A549 (cell line): ENCODE measurements at regions not wholly inside any gene's neighbourhood (a gene's known extent, or its start where the extent isn't known, plus 50 kb on each side); places are given as distances from the start of the nearest gene placed in this dataset.

Experiments used
- ATAC-seq, 2 experiments: fragments of 200-7000 bp in 1 of 2; fragments of >200 bp in 1 of 2; cut with Nextera tagmentation in 1 of 2; cut with Tn5 transposase in 1 of 2; 3 replicates each; pipeline versions ENCODE4 v1.8.0 to v1.9.1; 2018 to 2020; ENCODE audit warnings: mild to moderate bottlenecking in 1 of 2, moderate library complexity in 1 of 2
- CTCF ChIA-PET: fragments of 300-600 bp; sonication (Branson Sonifier 250); formaldehyde crosslinking; extraction: SDS; loops from one replicate; lab custom pipeline; 2021; ENCODE audit warnings: antibody characterized with exemption, inconsistent platforms; lab: Yijun Ruan, JAX
- POLR2A ChIA-PET: fragments of 350-600 bp; formaldehyde crosslinking; extraction: SDS; loops from one replicate; lab custom pipeline; 2021; ENCODE audit warnings: antibody characterized with exemption, inconsistent platforms; lab: Yijun Ruan, JAX
- DNase-seq, 2 experiments: peaks; one replicate each; pipeline versions ENCODE4 v3.0.0 to v3.0.0-alpha.2; 2011 to 2016; ENCODE audit warnings: low read depth in 1 of 2, low spot score in 1 of 2
- FAIRE-seq: peaks from 2 replicates; lab custom pipeline; 2011; peaks lifted over from hg19 to GRCh38; lab: Jason Lieb, UNC
- H3K27ac ChIP-seq, 2 experiments: fragments of >200 bp; sonication (Bioruptor Twin); formaldehyde crosslinking; 3 replicates each; pipeline ENCODE4 v1.5.1; 2016 to 2017
- H3K4me1 ChIP-seq: fragments of >200 bp; sonication (Bioruptor Twin); formaldehyde crosslinking; 3 replicates; pipeline ENCODE4 v1.6.1; 2016
- H3K4me2 ChIP-seq: fragments of >200 bp; sonication (Bioruptor Twin); formaldehyde crosslinking; 3 replicates; pipeline ENCODE4 v1.6.1; 2016
- H3K4me3 ChIP-seq: fragments of >200 bp; sonication (Bioruptor Twin); formaldehyde crosslinking; 3 replicates; pipeline ENCODE4 v1.5.1; 2016
- H3K9me3 ChIP-seq: fragments of >200 bp; sonication (Bioruptor Twin); formaldehyde crosslinking; 3 replicates; pipeline ENCODE4 v1.6.1; 2016
- BHLHE40 ChIP-seq: IDR thresholded peaks from 2 replicates; pipeline ENCODE4 v1.6.1; 2012; ENCODE audit warnings: low read depth, low read length, inconsistent platforms
- CBX2 ChIP-seq: fragments of 200-600 bp; sonication (generic); IDR thresholded peaks from 2 replicates; pipeline ENCODE4 v1.6.1; 2016; ENCODE audit warnings: low read depth, mild to moderate bottlenecking, borderline replicate concordance
- CEBPB ChIP-seq, 2 experiments: fragments of >200 bp in 1 of 2; sonication (Bioruptor Twin) in 1 of 2; formaldehyde crosslinking in 1 of 2; IDR thresholded peaks; 2 replicates each; pipeline ENCODE4 v1.6.1; 2012 to 2016
- CHD2 ChIP-seq: fragments of 150-350 bp; IDR thresholded peaks from 2 replicates; pipeline ENCODE4 v1.6.1; 2014; ENCODE audit warnings: low read length; ENCODE audit not compliant: partially characterized antibody
- CHD4 ChIP-seq: fragments of 200-600 bp; sonication (generic); IDR thresholded peaks from 2 replicates; pipeline ENCODE4 v1.6.1; 2016; ENCODE audit warnings: antibody characterized with exemption, mild to moderate bottlenecking, borderline replicate concordance
- EHMT2 ChIP-seq: fragments of 200-600 bp; sonication (generic); IDR thresholded peaks from 2 replicates; pipeline ENCODE4 v1.6.1; 2016; ENCODE audit warnings: antibody characterized with exemption, low read depth, mild to moderate bottlenecking, moderate library complexity
- FOXS1 ChIP-seq: fragments of 250-450 bp; sonication (Bioruptor Pico); IDR thresholded peaks from 2 replicates; pipeline ENCODE4 v1.5.0; 2020; ENCODE audit warnings: mild to moderate bottlenecking, moderate library complexity
- HDAC2 ChIP-seq: fragments of 200-600 bp; sonication (generic); IDR thresholded peaks from 2 replicates; pipeline ENCODE4 v1.6.1; 2016
- HOXA7 ChIP-seq: fragments of 250-450 bp; sonication (Bioruptor Pico); IDR thresholded peaks from 2 replicates; pipeline ENCODE4 v1.5.0; 2020; ENCODE audit warnings: mild to moderate bottlenecking, moderate library complexity
- KDM5A ChIP-seq: fragments of 200-600 bp; sonication (generic); IDR thresholded peaks from 2 replicates; pipeline ENCODE4 v1.6.1; 2016; ENCODE audit warnings: antibody characterized with exemption, mild to moderate bottlenecking
- MAZ ChIP-seq: fragments of 150-350 bp; IDR thresholded peaks from 2 replicates; pipeline ENCODE4 v1.6.1; 2014; ENCODE audit warnings: antibody characterized with exemption, low read depth, low read length, borderline replicate concordance
- NPAS2 ChIP-seq: fragments of 250-450 bp; sonication (Bioruptor Pico); IDR thresholded peaks from 2 replicates; pipeline ENCODE4 v1.8.0; 2022; ENCODE audit warnings: mild to moderate bottlenecking, moderate library complexity, borderline replicate concordance
- PHF8 ChIP-seq: fragments of 200-600 bp; sonication (generic); IDR thresholded peaks from 2 replicates; pipeline ENCODE4 v1.6.1; 2016; ENCODE audit warnings: low read depth, mild to moderate bottlenecking, antibody characterized with exemption, moderate library complexity, borderline replicate concordance
- POLR2AphosphoS2 ChIP-seq: conservative IDR thresholded peaks from 2 replicates; pipeline ENCODE4 v1.6.1; 2012; ENCODE audit warnings: low read length, improper control_type of control experiment, inconsistent platforms
- SMC3 ChIP-seq: fragments of >200 bp; sonication (Bioruptor Twin); formaldehyde crosslinking; IDR thresholded peaks from 3 replicates; pipeline ENCODE4 v1.6.1; 2018; ENCODE audit warnings: inconsistent platforms
- TP53 ChIP-seq: fragments of 250-450 bp; sonication (Bioruptor Pico); IDR thresholded peaks from 2 replicates; pipeline ENCODE4 v1.5.0; 2021; ENCODE audit warnings: mild to moderate bottlenecking, moderate library complexity
- ZC3H11A ChIP-seq: fragments of 450-650 bp; IDR thresholded peaks from 2 replicates; pipeline ENCODE4 v1.6.1; 2014; ENCODE audit warnings: antibody characterized with exemption, mild to moderate bottlenecking
- ZSCAN20 ChIP-seq: fragments of 250-450 bp; sonication (Bioruptor Pico); IDR thresholded peaks from 2 replicates; pipeline ENCODE4 v1.8.0; 2022; ENCODE audit warnings: mild to moderate bottlenecking, moderate library complexity
- WGBS: methylation state at CpG from one replicate; pipeline ENCODE4 v1.1.6; 2017; ENCODE audit errors: missing lambda C conversion rate; 5-methylcytosine and 5-hydroxymethylcytosine counted together
- TF ChIP-seq, protein P1 (sequence below): IDR thresholded peaks from 2 replicates; pipeline ENCODE4 v1.6.1; 2012; ENCODE audit warnings: low read depth, borderline replicate concordance
- TF ChIP-seq, protein P2 (sequence below): fragments of 150-350 bp; IDR thresholded peaks from 2 replicates; pipeline ENCODE4 v1.6.1; 2014; ENCODE audit warnings: low read depth, mild to moderate bottlenecking, low read length
- TF ChIP-seq, protein P3 (sequence below): IDR thresholded peaks from 2 replicates; pipeline ENCODE4 v1.6.1; 2012
- TF ChIP-seq, protein P4 (sequence below): IDR thresholded peaks from 2 replicates; pipeline ENCODE4 v1.6.1; 2012
- TF ChIP-seq, protein P5 (sequence below): fragments of 250-450 bp; sonication (Bioruptor Pico); IDR thresholded peaks from 2 replicates; pipeline ENCODE4 v1.5.0; 2020; ENCODE audit warnings: low read depth, mild to moderate bottlenecking, moderate library complexity
- TF ChIP-seq, protein P6 (sequence below): fragments of 450-650 bp; IDR thresholded peaks from 2 replicates; pipeline ENCODE4 v1.6.1; 2014; ENCODE audit warnings: antibody characterized with exemption

DNA sequence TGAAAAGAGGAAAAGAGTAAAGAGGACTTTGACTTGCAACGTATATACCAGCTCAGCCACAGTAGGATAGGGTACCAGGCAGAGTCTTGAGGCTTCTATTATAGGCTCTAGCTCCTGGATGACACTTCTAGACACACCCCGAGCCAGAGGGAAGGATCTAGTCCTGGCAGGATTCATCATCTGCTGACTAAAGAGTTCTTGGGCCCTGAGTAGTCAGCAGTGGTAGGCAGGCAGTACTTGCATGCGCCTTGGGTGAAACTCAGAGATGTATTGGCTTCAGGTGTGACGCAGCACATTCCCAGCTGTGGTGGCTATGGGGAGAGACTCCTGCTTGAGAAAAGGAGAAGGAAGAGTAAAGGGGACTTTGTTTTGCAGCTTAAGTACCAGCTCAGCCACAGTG, 162.3 kb upstream of the APP start:
- Histone ChIP-seq H3K4me1 (no peaks in the 10 kb centered on the region), H3K27ac (no peak overlapping the region), H3K4me2 (no peak overlapping the region)
- FAIRE-seq (no peak), DNase-seq (no peak)
- TF ChIP-seq PHF8 (no peak), ZSCAN20 (no peak), POLR2AphosphoS2 (no peak), BHLHE40 (no peak), HDAC2 (no peak), CEBPB (IDR thresholded peaks at IDR 0.05) (no peak), CHD2 (no peak), CHD4 (no peak), NPAS2 (CRISPR knock-in tag) (no peak), CBX2 (no peak), HOXA7 (no peak), MAZ (no peak)
- TF ChIP-seq, protein P1, sequence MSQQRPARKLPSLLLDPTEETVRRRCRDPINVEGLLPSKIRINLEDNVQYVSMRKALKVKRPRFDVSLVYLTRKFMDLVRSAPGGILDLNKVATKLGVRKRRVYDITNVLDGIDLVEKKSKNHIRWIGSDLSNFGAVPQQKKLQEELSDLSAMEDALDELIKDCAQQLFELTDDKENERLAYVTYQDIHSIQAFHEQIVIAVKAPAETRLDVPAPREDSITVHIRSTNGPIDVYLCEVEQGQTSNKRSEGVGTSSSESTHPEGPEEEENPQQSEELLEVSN = no peak
- TF ChIP-seq, protein P2, sequence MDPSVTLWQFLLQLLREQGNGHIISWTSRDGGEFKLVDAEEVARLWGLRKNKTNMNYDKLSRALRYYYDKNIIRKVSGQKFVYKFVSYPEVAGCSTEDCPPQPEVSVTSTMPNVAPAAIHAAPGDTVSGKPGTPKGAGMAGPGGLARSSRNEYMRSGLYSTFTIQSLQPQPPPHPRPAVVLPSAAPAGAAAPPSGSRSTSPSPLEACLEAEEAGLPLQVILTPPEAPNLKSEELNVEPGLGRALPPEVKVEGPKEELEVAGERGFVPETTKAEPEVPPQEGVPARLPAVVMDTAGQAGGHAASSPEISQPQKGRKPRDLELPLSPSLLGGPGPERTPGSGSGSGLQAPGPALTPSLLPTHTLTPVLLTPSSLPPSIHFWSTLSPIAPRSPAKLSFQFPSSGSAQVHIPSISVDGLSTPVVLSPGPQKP = no peak
- TF ChIP-seq, protein P3, sequence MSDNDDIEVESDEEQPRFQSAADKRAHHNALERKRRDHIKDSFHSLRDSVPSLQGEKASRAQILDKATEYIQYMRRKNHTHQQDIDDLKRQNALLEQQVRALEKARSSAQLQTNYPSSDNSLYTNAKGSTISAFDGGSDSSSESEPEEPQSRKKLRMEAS = no peak
- TF ChIP-seq, all 56 proteins: peak for 0
- no peak for ATAC-seq
- CTCF ChIA-PET = no interaction called here
- Histone ChIP-seq H3K9me3 (no peaks in the 10 kb centered on the region), H3K4me3 (no peak overlapping the region)
- POLR2A ChIA-PET = no interaction called here
- WGBS = 83% methylated on average over 1 of the region's 4 CpGs

DNA sequence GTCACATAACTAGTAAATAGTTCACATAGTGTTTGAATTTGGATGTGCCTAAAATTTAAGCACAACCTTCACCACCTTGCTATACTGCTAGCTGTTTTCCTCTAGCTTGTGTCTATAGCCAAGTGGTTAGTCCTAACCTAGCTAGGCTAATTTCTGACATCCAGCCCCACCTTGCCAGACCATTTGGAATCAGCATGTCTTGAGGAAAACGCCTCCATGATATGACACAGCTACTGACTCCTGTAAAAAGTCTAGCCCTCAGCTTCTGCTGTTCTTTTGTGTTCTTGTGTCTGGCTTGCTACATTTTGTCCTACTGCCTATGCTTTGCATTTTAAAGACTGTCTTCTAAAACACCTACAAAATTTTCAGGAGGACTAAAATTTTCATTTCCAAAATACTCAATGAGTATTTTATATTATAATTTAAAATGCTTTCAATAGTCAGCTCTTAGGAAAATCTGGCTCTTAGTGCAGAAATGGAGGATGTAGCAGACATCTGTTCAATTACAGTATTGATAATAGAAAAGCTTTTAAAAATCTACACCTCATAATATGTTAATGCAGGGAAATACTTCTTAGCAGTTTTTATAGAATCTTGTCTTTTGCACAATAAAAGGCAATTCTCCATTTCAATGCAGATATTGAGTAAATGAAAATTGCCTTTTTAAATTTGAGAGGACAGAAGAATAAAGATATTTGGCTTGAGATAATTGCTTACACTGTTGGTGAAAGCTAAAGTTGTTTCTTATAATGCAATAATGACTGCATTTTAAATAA, 160.8 kb upstream of the APP start:
- Histone ChIP-seq H3K4me1 (no peaks in the 10 kb centered on the region), H3K4me2 (no peak overlapping the region), H3K4me3 (no peak overlapping the region), H3K9me3 (no peaks in the 10 kb centered on the region), H3K27ac (no peak overlapping the region)
- POLR2A ChIA-PET = no interaction called here
- DNase-seq (no peak), ATAC-seq (no peak), FAIRE-seq (no peak)
- TF ChIP-seq CEBPB (IDR thresholded peaks at IDR 0.05) = no peak
- 6% methylated on average over 1 of the region's 1 CpG for WGBS
- CTCF ChIA-PET = no interaction called here

DNA sequence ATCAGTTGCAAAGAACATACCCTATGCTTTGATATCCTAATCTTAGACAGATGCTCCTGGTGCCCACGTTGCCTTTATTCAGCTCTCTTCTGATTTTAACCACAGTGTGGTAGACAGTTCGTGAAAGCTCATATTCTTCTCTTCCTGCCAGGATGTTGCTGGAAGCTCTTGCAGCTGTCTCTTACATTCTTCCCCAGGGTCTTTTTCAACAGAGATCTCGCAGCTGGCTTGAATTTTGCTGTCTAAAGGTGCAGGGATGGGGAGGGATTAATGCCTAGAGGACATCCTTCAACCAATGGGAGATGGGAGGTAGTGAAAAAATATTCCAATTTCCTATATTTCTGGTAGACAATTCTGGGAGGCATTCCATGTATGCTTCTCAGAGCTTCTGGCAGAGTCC, 150.0 kb upstream of the APP start:
- DNase-seq (no peak), ATAC-seq (no peak), FAIRE-seq (no peak)
- WGBS = 12% methylated on average over 3 of the region's 3 CpGs
- POLR2A ChIA-PET = no interaction called here
- Histone ChIP-seq H3K4me2 (no peak overlapping the region), H3K4me3 (no peak overlapping the region), H3K9me3 (no peaks in the 10 kb centered on the region), H3K4me1 (no peaks in the 10 kb centered on the region), H3K27ac (no peak overlapping the region)
- TF ChIP-seq, protein P4, sequence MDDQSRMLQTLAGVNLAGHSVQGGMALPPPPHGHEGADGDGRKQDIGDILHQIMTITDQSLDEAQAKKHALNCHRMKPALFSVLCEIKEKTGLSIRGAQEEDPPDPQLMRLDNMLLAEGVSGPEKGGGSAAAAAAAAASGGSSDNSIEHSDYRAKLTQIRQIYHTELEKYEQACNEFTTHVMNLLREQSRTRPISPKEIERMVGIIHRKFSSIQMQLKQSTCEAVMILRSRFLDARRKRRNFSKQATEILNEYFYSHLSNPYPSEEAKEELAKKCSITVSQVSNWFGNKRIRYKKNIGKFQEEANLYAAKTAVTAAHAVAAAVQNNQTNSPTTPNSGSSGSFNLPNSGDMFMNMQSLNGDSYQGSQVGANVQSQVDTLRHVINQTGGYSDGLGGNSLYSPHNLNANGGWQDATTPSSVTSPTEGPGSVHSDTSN = no peak
- TF ChIP-seq KDM5A (no peak), EHMT2 (no peak), FOXS1 (no peak), SMC3 (no peak), TP53 (CRISPR knock-in tag) (no peak), CEBPB (IDR thresholded peaks at IDR 0.05) (no peak), ZC3H11A (no peak)
- TF ChIP-seq, protein P3 = no peak
- TF ChIP-seq, protein P5, sequence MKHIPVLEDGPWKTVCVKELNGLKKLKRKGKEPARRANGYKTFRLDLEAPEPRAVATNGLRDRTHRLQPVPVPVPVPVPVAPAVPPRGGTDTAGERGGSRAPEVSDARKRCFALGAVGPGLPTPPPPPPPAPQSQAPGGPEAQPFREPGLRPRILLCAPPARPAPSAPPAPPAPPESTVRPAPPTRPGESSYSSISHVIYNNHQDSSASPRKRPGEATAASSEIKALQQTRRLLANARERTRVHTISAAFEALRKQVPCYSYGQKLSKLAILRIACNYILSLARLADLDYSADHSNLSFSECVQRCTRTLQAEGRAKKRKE (CRISPR knock-in tag) = no peak
- TF ChIP-seq, protein P6, sequence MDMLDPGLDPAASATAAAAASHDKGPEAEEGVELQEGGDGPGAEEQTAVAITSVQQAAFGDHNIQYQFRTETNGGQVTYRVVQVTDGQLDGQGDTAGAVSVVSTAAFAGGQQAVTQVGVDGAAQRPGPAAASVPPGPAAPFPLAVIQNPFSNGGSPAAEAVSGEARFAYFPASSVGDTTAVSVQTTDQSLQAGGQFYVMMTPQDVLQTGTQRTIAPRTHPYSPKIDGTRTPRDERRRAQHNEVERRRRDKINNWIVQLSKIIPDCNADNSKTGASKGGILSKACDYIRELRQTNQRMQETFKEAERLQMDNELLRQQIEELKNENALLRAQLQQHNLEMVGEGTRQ = no peak
- CTCF ChIA-PET = no interaction called here
